ENCODE measurements at regions not wholly inside any gene's neighbourhood (a gene's known extent, or its start where the extent isn't known, plus 50 kb on each side); places are given as distances from the start of the nearest gene placed in this dataset.
"Not testable (repeated sequence)": the region's sequence is repeated elsewhere in the genome, so short reads cannot be mapped to it uniquely, and the experiment has no call there.

- DNase-seq (ENCODE audit: low read depth, low spot score) (no peak), ATAC-seq (no peak)
- H3K9me2 ChIP-seq (ENCODE audit: insufficient read depth) = no peaks in the 10 kb centered on the region
- intact Hi-C loops (cut with micrococcal nuclease) = loop anchor here (10.0 kb wide), 1 partner anchor 710 kb away; the partner anchor contains the start of gene SFMBT2
- RAD21 ChIA-PET (ENCODE audit: low non-redundant PET in 1 of 2, low total read pairs in 2 of 2, uncharacterized antibody in 2 of 2, unreplicated experiment in 2 of 2) = no interaction called here
- CTCF ChIA-PET = interaction anchor here (1.4 kb wide), 1 partner anchor 37 kb away, joined by 4 read pairs; no protein-coding TSS in a partner anchor
- POLR2A ChIA-PET = no interaction called here
- H2AFZ ChIP-seq (ENCODE audit: low read depth, low read length, poor library complexity, severe bottlenecking) = no peak overlapping the region
- no peaks in the 10 kb centered on the region for H3K36me3 ChIP-seq (ENCODE audit: control insufficient read depth in 1 of 2, insufficient read depth in 2 of 2, low read length in 2 of 2)
- no TSS peak for BruUV-seq (replicated peaks)
- no peaks in the 10 kb centered on the region for H3K79me2 ChIP-seq (ENCODE audit: insufficient read depth, low read length)
- no peaks in the 10 kb centered on the region for H3K4me1 ChIP-seq (ENCODE audit: control insufficient read depth in 1 of 2, insufficient read depth in 2 of 2, low read length in 2 of 2)
- TF ChIP-seq MAX (IDR thresholded peaks at IDR 0.05) (no peak), YY1 (IDR thresholded peaks at IDR 0.05; ENCODE audit: extremely low read depth, insufficient replicate concordance, low read depth, low read length) (no peak), ELF1 (IDR thresholded peaks at IDR 0.05; ENCODE audit: borderline replicate concordance, low read depth) (no peak), EZH2 (IDR thresholded peaks at IDR 0.05) (no peak), SIN3A (IDR thresholded peaks at IDR 0.05; ENCODE audit: low read depth) (no peak), JUND (IDR thresholded peaks at IDR 0.05) (no peak), RAD21 (IDR thresholded peaks at IDR 0.05; ENCODE audit: low read depth) (no peak), ZBTB33 (IDR thresholded peaks at IDR 0.05; ENCODE audit: extremely low read depth, insufficient replicate concordance, low read length) (no peak)
- no peak overlapping the region for H3K4me2 ChIP-seq (ENCODE audit: low read length)
- H3K9ac ChIP-seq (ENCODE audit: low read length) = no peak overlapping the region
- no peak overlapping the region for H3K4me3 ChIP-seq (replicated peaks in 1 of 2; ENCODE audit: low read depth in 1 of 2, low read length in 2 of 2)
- H3K27ac ChIP-seq (ENCODE audit: low read depth, low read length) = no peak overlapping the region
- peaks cover 69% of the 10 kb centered on the region for H3K27me3 ChIP-seq (ENCODE audit: insufficient read depth, low read length)
- H4K20me1 ChIP-seq (ENCODE audit: insufficient read depth) = no peaks in the 10 kb centered on the region
- no peaks in the 10 kb centered on the region for H3K9me3 ChIP-seq (ENCODE audit: control insufficient read depth in 1 of 2, insufficient read depth in 1 of 2, low read depth in 1 of 2, low read length in 2 of 2)
These were observed 124.8 kb upstream of the PRKCQ start for GRCh38 chr10:6704896-6705295.

GRCh38 chr10:6702833-6703232 is 122.8 kb upstream of the PRKCQ start:
- CTCF ChIA-PET; H2AFZ ChIP-seq (ENCODE audit: low read depth, low read length, poor library complexity, severe bottlenecking); H3K9me2 ChIP-seq (ENCODE audit: insufficient read depth); H3K9me3 ChIP-seq (ENCODE audit: control insufficient read depth in 1 of 2, insufficient read depth in 1 of 2, low read depth in 1 of 2, low read length in 2 of 2); RAD21 ChIA-PET (ENCODE audit: low non-redundant PET in 1 of 2, low total read pairs in 2 of 2, uncharacterized antibody in 2 of 2, unreplicated experiment in 2 of 2); H3K4me2 ChIP-seq (ENCODE audit: low read length); H3K4me3 ChIP-seq (replicated peaks in 1 of 2; ENCODE audit: low read depth in 1 of 2, low read length in 2 of 2); H3K27ac ChIP-seq (ENCODE audit: low read depth, low read length); H4K20me1 ChIP-seq (ENCODE audit: insufficient read depth); ATAC-seq; POLR2A ChIA-PET; BruUV-seq (replicated peaks); H3K36me3 ChIP-seq (ENCODE audit: control insufficient read depth in 1 of 2, insufficient read depth in 2 of 2, low read length in 2 of 2); DNase-seq (ENCODE audit: low read depth, low spot score); H3K9ac ChIP-seq (ENCODE audit: low read length); H3K79me2 ChIP-seq (ENCODE audit: insufficient read depth, low read length); H3K4me1 ChIP-seq (ENCODE audit: control insufficient read depth in 1 of 2, insufficient read depth in 2 of 2, low read length in 2 of 2): not testable (repeated sequence)
- peaks cover 67% of the 10 kb centered on the region for H3K27me3 ChIP-seq (ENCODE audit: insufficient read depth, low read length)
- intact Hi-C loops (cut with micrococcal nuclease) = loop anchor here (10.0 kb wide), 1 partner anchor 712 kb away; the partner anchor contains the start of gene SFMBT2

All from HCT116 (cell line).